ENCODE measurements at regions not wholly inside any gene's neighbourhood (a gene's known extent, or its start where the extent isn't known, plus 50 kb on each side); places are given as distances from the start of the nearest gene placed in this dataset.
"Not testable (repeated sequence)": the region's sequence is repeated elsewhere in the genome, so short reads cannot be mapped to it uniquely, and the experiment has no call there.

- TF ChIP-seq TRAFD1 (CRISPR knock-in tag; IDR thresholded peaks at IDR 0.05; ENCODE audit: borderline replicate concordance) (no peak), HNRNPK (IDR thresholded peaks at IDR 0.05; ENCODE audit: low read depth, low read length, poor library complexity, severe bottlenecking) (peak; percentile 93), ZNF619 (CRISPR knock-in tag; IDR thresholded peaks at IDR 0.05) (no peak)
- intact Hi-C loops (cut with micrococcal nuclease; ENCODE audit: unreplicated experiment) = loop anchor here (10.0 kb wide), 1 partner anchor 232 kb away; no protein-coding TSS in a partner anchor
- Histone ChIP-seq H3K27me3 (ENCODE audit: control insufficient read depth in 1 of 2, insufficient read depth in 2 of 2, low read length in 2 of 2) (no peaks in the 10 kb centered on the region), H3K79me2 (ENCODE audit: insufficient read depth, low read length) (no peaks in the 10 kb centered on the region), H2AFZ (ENCODE audit: low read length) (peak overlapping the region; percentile 64), H3K9ac (ENCODE audit: insufficient read depth, low read depth, low read length) (no peak overlapping the region), H3K27ac (ENCODE audit: extremely low read length, insufficient read depth, low read length) (peak overlapping the region; percentile 53), H3K4me2 (ENCODE audit: low read depth, low read length) (no peak overlapping the region), H3K4me1 (ENCODE audit: insufficient read depth, low read length) (peaks cover 50% of the 10 kb centered on the region), H4K20me1 (ENCODE audit: insufficient read depth, low read length) (no peaks in the 10 kb centered on the region), H3K4me3 (replicated peaks in 1 of 3; ENCODE audit: insufficient read depth in 1 of 3, low read depth in 2 of 3, low read length in 3 of 3) (no peak overlapping the region), H3K36me3 (replicated peaks in 1 of 2; ENCODE audit: control insufficient read depth in 1 of 2, insufficient read depth in 2 of 2, low read length in 2 of 2) (no peaks in the 10 kb centered on the region), H3K9me3 (ENCODE audit: low read length) (no peaks in the 10 kb centered on the region)
- ChIA-PET POLR2A (no interaction called here), CTCF (ENCODE audit: low intra/inter-chr PET ratio, low total read pairs) (no interaction called here)
- in situ Hi-C loops (cut with HindIII; ENCODE audit: extremely low pct_ligation_motif_present, low pct_unique_long_range_greater_than_20kb) = no loop called here
- BruUV-seq (replicated peaks) = no TSS peak
- FAIRE-seq (no peak), ATAC-seq (no peak), DNase-seq (ENCODE audit: low spot score) (no peak)
- 94% methylated on average over 3 of the region's 3 CpGs for WGBS (ENCODE audit: low lambda C conversion rate)
These were observed 107.5 kb upstream of the DPT start for GRCh38 chr1:168836469-168836868.

GRCh38 chr1:168837230-168837629 is 108.2 kb upstream of the DPT start:
- H3K27ac ChIP-seq (ENCODE audit: extremely low read length, insufficient read depth, low read length); CTCF ChIA-PET (ENCODE audit: low intra/inter-chr PET ratio, low total read pairs); H3K9ac ChIP-seq (ENCODE audit: insufficient read depth, low read depth, low read length); BruUV-seq (replicated peaks); in situ Hi-C loops (cut with HindIII; ENCODE audit: extremely low pct_ligation_motif_present, low pct_unique_long_range_greater_than_20kb); H3K4me2 ChIP-seq (ENCODE audit: low read depth, low read length); H3K9me3 ChIP-seq (ENCODE audit: low read length); ATAC-seq; H3K27me3 ChIP-seq (ENCODE audit: control insufficient read depth in 1 of 2, insufficient read depth in 2 of 2, low read length in 2 of 2); POLR2A ChIA-PET; H4K20me1 ChIP-seq (ENCODE audit: insufficient read depth, low read length); H3K79me2 ChIP-seq (ENCODE audit: insufficient read depth, low read length); DNase-seq (ENCODE audit: low spot score); H2AFZ ChIP-seq (ENCODE audit: low read length); H3K4me3 ChIP-seq (replicated peaks in 1 of 3; ENCODE audit: insufficient read depth in 1 of 3, low read depth in 2 of 3, low read length in 3 of 3); H3K36me3 ChIP-seq (replicated peaks in 1 of 2; ENCODE audit: control insufficient read depth in 1 of 2, insufficient read depth in 2 of 2, low read length in 2 of 2); FAIRE-seq: not testable (repeated sequence)
- H3K4me1 ChIP-seq (ENCODE audit: insufficient read depth, low read length) = peaks cover 42% of the 10 kb centered on the region
- TF ChIP-seq ZNF687 (CRISPR knock-in tag; IDR thresholded peaks at IDR 0.05) = peak; percentile 16; the same call in 1 of the 2 replicates
- WGBS (ENCODE audit: low lambda C conversion rate) = 86% methylated on average over 14 of the region's 30 CpGs
- intact Hi-C loops (cut with micrococcal nuclease; ENCODE audit: unreplicated experiment) = loop anchor here (10.0 kb wide), 1 partner anchor 232 kb away; no protein-coding TSS in a partner anchor
